Epithelial cell of proximal tubule (primary cell): ENCODE measurements at regions not wholly inside any gene's neighbourhood (a gene's known extent, or its start where the extent isn't known, plus 50 kb on each side); places are given as distances from the start of the nearest gene placed in this dataset.
"Not testable (repeated sequence)": the region's sequence is repeated elsewhere in the genome, so short reads cannot be mapped to it uniquely, and the experiment has no call there.

ENCODE experiments used
- DNase-seq: peaks from one replicate; pipeline ENCODE4 v3.0.0-alpha.2; 2011; ENCODE audit warnings: low read depth
- H3K4me3 ChIP-seq: 2 replicates; pipeline ENCODE4 v1.5.1; 2011; ENCODE audit warnings: low read depth, mild to moderate bottlenecking, low read length
- CTCF ChIP-seq: conservative IDR thresholded peaks from 2 replicates; pipeline ENCODE4 v1.5.1; 2012; ENCODE audit warnings: low read depth, mild to moderate bottlenecking, low read length

GRCh38 chr10:33869028-33869427 is 534.6 kb upstream of the NRP1 start:
- no peak overlapping the region for H3K4me3 ChIP-seq
- TF ChIP-seq CTCF: no peak
- DNase-seq: no peak

GRCh38 chr10:33867199-33867789 is 532.8 kb upstream of the NRP1 start:
- not testable (repeated sequence) for DNase-seq, H3K4me3 ChIP-seq

GRCh38 chr10:33863352-33863751 is 528.9 kb upstream of the NRP1 start:
- no peak for TF ChIP-seq CTCF
- no peak overlapping the region for H3K4me3 ChIP-seq
- DNase-seq: no peak

GRCh38 chr10:33862536-33863105 is 528.2 kb upstream of the NRP1 start:
- DNase-seq: no peak
- no peak for TF ChIP-seq CTCF
- peak overlapping the region; percentile 31 for H3K4me3 ChIP-seq

- TF ChIP-seq CTCF: no peak
- H3K4me3 ChIP-seq: no peak overlapping the region
- DNase-seq: no peak
These were observed 527.4 kb upstream of the NRP1 start for GRCh38 chr10:33861833-33862232.

GRCh38 chr10:33861016-33861704 is 526.7 kb upstream of the NRP1 start:
- H3K4me3 ChIP-seq: no peak overlapping the region
- no peak for DNase-seq
- no peak for TF ChIP-seq CTCF

GRCh38 chr10:33860552-33860951 is 526.1 kb upstream of the NRP1 start:
- no peak overlapping the region for H3K4me3 ChIP-seq
- no peak for DNase-seq
- TF ChIP-seq CTCF: no peak
